ENCODE measurements at regions not wholly inside any gene's neighbourhood (a gene's known extent, or its start where the extent isn't known, plus 50 kb on each side); places are given as distances from the start of the nearest gene placed in this dataset.
"Not testable (repeated sequence)": the region's sequence is repeated elsewhere in the genome, so short reads cannot be mapped to it uniquely, and the experiment has no call there.

DNA sequence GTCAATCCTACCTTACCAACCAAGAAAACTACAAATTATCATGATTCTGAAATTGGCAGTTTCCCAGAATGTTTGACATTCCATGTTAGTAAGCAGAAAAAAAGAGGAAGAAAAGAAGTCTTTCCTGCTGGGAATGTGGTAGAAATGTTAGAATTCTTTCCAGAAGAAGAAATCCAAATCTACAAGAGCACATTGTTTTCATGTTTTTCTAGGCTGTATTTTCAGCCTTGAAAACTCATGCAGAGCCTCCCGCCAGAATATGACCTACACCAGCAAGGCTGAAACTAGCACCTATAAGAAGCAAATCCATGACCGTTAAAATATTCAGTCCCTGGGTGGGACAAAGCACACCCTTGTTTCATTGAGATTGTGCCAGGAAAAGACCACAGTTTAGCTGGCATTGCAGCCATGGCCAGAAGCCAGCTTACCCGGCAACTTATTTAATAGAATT is 259.4 kb downstream of the GJA1 start:
- peak; percentile 50 for DNase-seq (ENCODE audit: low read depth)
- peak overlapping the region; percentile 18 for H3K9ac ChIP-seq (ENCODE audit: low read length)
- H3K4me1 ChIP-seq (ENCODE audit: control insufficient read depth, insufficient read depth, low read length): peaks cover 40% of the 10 kb centered on the region

GRCh38 chr6:121695329-121695728 is 259.9 kb downstream of the GJA1 start:
- peak; percentile 23 for DNase-seq (ENCODE audit: low read depth)
- no peaks in the 10 kb centered on the region for H3K27me3 ChIP-seq (replicated peaks; ENCODE audit: control insufficient read depth, insufficient read depth, low read length)
- H3K9ac ChIP-seq (ENCODE audit: low read length): peak overlapping the region; percentile 18
- H3K4me3 ChIP-seq (ENCODE audit: low read length): no peak overlapping the region
- H3K4me1 ChIP-seq (ENCODE audit: control insufficient read depth, insufficient read depth, low read length): peaks cover 42% of the 10 kb centered on the region
- H3K9me3 ChIP-seq (ENCODE audit: control insufficient read depth, low read length): no peaks in the 10 kb centered on the region
- H3K36me3 ChIP-seq (ENCODE audit: control insufficient read depth, insufficient read depth, low read length, severe bottlenecking): no peaks in the 10 kb centered on the region

More for the DNA sequence above, 259.4 kb downstream of the GJA1 start:
- Histone ChIP-seq H3K36me3 (ENCODE audit: control insufficient read depth, insufficient read depth, low read length, severe bottlenecking) (no peaks in the 10 kb centered on the region), H3K9me3 (ENCODE audit: control insufficient read depth, low read length) (no peaks in the 10 kb centered on the region), H3K4me3 (ENCODE audit: low read length) (no peak overlapping the region), H3K27me3 (replicated peaks; ENCODE audit: control insufficient read depth, insufficient read depth, low read length) (no peaks in the 10 kb centered on the region)

DNA sequence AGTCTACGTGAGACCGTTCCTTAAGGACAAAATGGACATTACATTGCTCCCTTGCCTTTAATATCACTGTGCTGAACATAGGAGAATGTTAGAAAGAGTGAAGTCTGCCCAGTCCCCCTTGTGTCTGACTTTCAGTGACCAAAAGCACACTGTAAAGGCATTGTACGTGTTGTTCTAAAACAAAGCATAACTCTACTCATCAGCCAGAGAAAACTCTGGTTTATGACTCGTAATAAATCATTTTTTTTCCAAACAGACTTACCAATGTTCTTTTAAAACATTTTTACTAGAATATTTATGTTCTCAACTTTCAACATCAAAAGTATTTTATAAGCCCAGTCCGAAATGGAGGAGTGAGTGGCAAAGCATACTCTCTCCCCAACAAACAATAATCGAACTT is 262.5 kb downstream of the GJA1 start:
- no peak for DNase-seq (ENCODE audit: low read depth)
- H3K9ac ChIP-seq (ENCODE audit: low read length): no peak overlapping the region
- no peaks in the 10 kb centered on the region for H3K27me3 ChIP-seq (replicated peaks; ENCODE audit: control insufficient read depth, insufficient read depth, low read length)
- H3K4me1 ChIP-seq (ENCODE audit: control insufficient read depth, insufficient read depth, low read length): peaks cover 32% of the 10 kb centered on the region
- no peak overlapping the region for H3K4me3 ChIP-seq (ENCODE audit: low read length)
- H3K36me3 ChIP-seq (ENCODE audit: control insufficient read depth, insufficient read depth, low read length, severe bottlenecking): no peaks in the 10 kb centered on the region
- H3K9me3 ChIP-seq (ENCODE audit: control insufficient read depth, low read length): no peaks in the 10 kb centered on the region

- Histone ChIP-seq H3K9me3 (ENCODE audit: control insufficient read depth, low read length) (no peaks in the 10 kb centered on the region), H3K27me3 (replicated peaks; ENCODE audit: control insufficient read depth, insufficient read depth, low read length) (no peaks in the 10 kb centered on the region), H3K36me3 (ENCODE audit: control insufficient read depth, insufficient read depth, low read length, severe bottlenecking) (no peaks in the 10 kb centered on the region), H3K9ac (ENCODE audit: low read length) (no peak overlapping the region), H3K4me3 (ENCODE audit: low read length) (no peak overlapping the region), H3K4me1 (ENCODE audit: control insufficient read depth, insufficient read depth, low read length) (peaks cover 32% of the 10 kb centered on the region)
- DNase-seq (ENCODE audit: low read depth): no peak
Measured at GRCh38 chr6:121698617-121699016, 263.2 kb downstream of the GJA1 start.

- H3K9ac ChIP-seq (ENCODE audit: low read length); H3K36me3 ChIP-seq (ENCODE audit: control insufficient read depth, insufficient read depth, low read length, severe bottlenecking); DNase-seq (ENCODE audit: low read depth); H3K4me3 ChIP-seq (ENCODE audit: low read length); H3K27me3 ChIP-seq (replicated peaks; ENCODE audit: control insufficient read depth, insufficient read depth, low read length); H3K9me3 ChIP-seq (ENCODE audit: control insufficient read depth, low read length): not testable (repeated sequence)
- H3K4me1 ChIP-seq (ENCODE audit: control insufficient read depth, insufficient read depth, low read length): peaks cover 19% of the 10 kb centered on the region
Measured at GRCh38 chr6:121703129-121703528, 267.7 kb downstream of the GJA1 start.

DNA sequence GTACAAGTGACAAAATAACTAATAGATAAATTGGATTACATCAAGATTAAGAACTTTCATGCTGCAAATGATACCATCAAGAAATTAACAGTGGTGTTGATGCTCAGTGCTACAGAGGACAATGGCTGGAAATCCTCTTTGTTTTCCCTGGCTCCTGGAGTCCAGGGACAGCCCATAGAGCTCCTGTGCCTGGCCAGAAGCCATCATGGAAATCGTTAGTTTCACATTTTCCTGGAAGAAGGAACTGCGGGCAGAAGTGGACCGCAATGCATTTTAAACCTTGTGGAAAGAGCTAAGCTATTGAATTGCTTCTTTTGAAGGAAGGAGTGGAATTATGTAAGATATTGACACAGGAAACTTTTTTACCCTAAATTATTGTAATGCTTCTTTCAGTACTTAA is 276.0 kb downstream of the GJA1 start:
- H3K27me3 ChIP-seq (replicated peaks; ENCODE audit: control insufficient read depth, insufficient read depth, low read length): no peaks in the 10 kb centered on the region
- H3K9me3 ChIP-seq (ENCODE audit: control insufficient read depth, low read length): peaks cover 4% of the 10 kb centered on the region
- H3K4me3 ChIP-seq (ENCODE audit: low read length): no peak overlapping the region
- no peak overlapping the region for H3K9ac ChIP-seq (ENCODE audit: low read length)
- DNase-seq (ENCODE audit: low read depth): no peak
- H3K36me3 ChIP-seq (ENCODE audit: control insufficient read depth, insufficient read depth, low read length, severe bottlenecking): no peaks in the 10 kb centered on the region
- H3K4me1 ChIP-seq (ENCODE audit: control insufficient read depth, insufficient read depth, low read length): no peaks in the 10 kb centered on the region

GRCh38 chr6:121717686-121718085 is 282.2 kb downstream of the GJA1 start:
- no peak for DNase-seq (ENCODE audit: low read depth)
- Histone ChIP-seq H3K4me3 (ENCODE audit: low read length) (no peak overlapping the region), H3K9ac (ENCODE audit: low read length) (no peak overlapping the region), H3K27me3 (replicated peaks; ENCODE audit: control insufficient read depth, insufficient read depth, low read length) (no peaks in the 10 kb centered on the region), H3K36me3 (ENCODE audit: control insufficient read depth, insufficient read depth, low read length, severe bottlenecking) (no peaks in the 10 kb centered on the region), H3K4me1 (ENCODE audit: control insufficient read depth, insufficient read depth, low read length) (no peaks in the 10 kb centered on the region), H3K9me3 (ENCODE audit: control insufficient read depth, low read length) (peaks cover 6% of the 10 kb centered on the region)

- not testable (repeated sequence) for H3K27me3 ChIP-seq (replicated peaks; ENCODE audit: control insufficient read depth, insufficient read depth, low read length); H3K9ac ChIP-seq (ENCODE audit: low read length); H3K9me3 ChIP-seq (ENCODE audit: control insufficient read depth, low read length); H3K4me1 ChIP-seq (ENCODE audit: control insufficient read depth, insufficient read depth, low read length); H3K4me3 ChIP-seq (ENCODE audit: low read length); DNase-seq (ENCODE audit: low read depth); H3K36me3 ChIP-seq (ENCODE audit: control insufficient read depth, insufficient read depth, low read length, severe bottlenecking)
Measured at GRCh38 chr6:121720867-121721266, 285.4 kb downstream of the GJA1 start.

GRCh38 chr6:121723623-121724022 is 288.2 kb downstream of the GJA1 start:
- no peak for DNase-seq (ENCODE audit: low read depth)
- H3K4me3 ChIP-seq (ENCODE audit: low read length): no peak overlapping the region
- H3K4me1 ChIP-seq (ENCODE audit: control insufficient read depth, insufficient read depth, low read length): peaks cover 7% of the 10 kb centered on the region
- no peaks in the 10 kb centered on the region for H3K36me3 ChIP-seq (ENCODE audit: control insufficient read depth, insufficient read depth, low read length, severe bottlenecking)
- peaks cover 6% of the 10 kb centered on the region for H3K9me3 ChIP-seq (ENCODE audit: control insufficient read depth, low read length)
- no peaks in the 10 kb centered on the region for H3K27me3 ChIP-seq (replicated peaks; ENCODE audit: control insufficient read depth, insufficient read depth, low read length)
- no peak overlapping the region for H3K9ac ChIP-seq (ENCODE audit: low read length)

DNA sequence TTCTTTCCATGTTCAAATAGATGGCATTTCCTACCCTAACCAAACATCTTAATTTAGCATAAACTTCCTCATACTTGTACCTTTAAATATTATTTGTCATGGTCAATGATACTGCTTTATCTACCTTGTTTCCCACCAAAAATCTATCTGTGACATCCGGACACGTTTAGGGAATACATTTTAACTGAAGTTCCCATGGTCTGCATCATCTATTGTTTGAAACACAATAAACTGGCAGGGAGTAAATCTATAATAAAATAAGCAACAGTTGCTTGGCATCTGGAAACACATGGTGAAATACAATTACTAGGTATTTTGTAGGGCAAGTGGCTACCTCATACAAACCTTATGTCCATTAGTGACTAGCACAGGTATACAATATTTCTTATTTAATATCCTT is 289.1 kb downstream of the GJA1 start:
- H3K4me1 ChIP-seq (ENCODE audit: control insufficient read depth, insufficient read depth, low read length): peaks cover 7% of the 10 kb centered on the region
- peaks cover 6% of the 10 kb centered on the region for H3K9me3 ChIP-seq (ENCODE audit: control insufficient read depth, low read length)
- no peak overlapping the region for H3K4me3 ChIP-seq (ENCODE audit: low read length)
- no peaks in the 10 kb centered on the region for H3K27me3 ChIP-seq (replicated peaks; ENCODE audit: control insufficient read depth, insufficient read depth, low read length)
- H3K9ac ChIP-seq (ENCODE audit: low read length): no peak overlapping the region
- DNase-seq (ENCODE audit: low read depth): no peak
- no peaks in the 10 kb centered on the region for H3K36me3 ChIP-seq (ENCODE audit: control insufficient read depth, insufficient read depth, low read length, severe bottlenecking)

DNA sequence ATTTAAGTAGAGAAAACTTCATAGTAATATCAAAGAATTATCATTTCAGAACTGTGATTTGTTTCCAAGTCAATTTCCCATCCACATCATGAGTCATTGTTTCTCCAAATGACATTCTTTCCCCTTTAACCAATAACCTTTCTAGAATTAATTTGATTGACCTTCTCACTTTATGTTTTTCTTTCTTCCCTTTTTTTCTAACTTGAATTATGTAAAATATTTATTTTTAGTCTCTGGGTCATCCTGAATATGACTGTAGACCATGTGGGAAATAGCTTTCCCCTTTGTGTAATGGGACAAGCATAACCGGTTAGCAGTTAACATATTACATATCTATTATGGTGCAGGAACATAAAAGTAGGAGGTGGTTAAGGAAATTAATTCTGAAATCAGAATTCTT is 291.1 kb downstream of the GJA1 start:
- DNase-seq (ENCODE audit: low read depth): no peak
- H3K9me3 ChIP-seq (ENCODE audit: control insufficient read depth, low read length): no peaks in the 10 kb centered on the region
- H3K4me3 ChIP-seq (ENCODE audit: low read length): no peak overlapping the region
- peaks cover 7% of the 10 kb centered on the region for H3K4me1 ChIP-seq (ENCODE audit: control insufficient read depth, insufficient read depth, low read length)
- H3K36me3 ChIP-seq (ENCODE audit: control insufficient read depth, insufficient read depth, low read length, severe bottlenecking): no peaks in the 10 kb centered on the region
- H3K27me3 ChIP-seq (replicated peaks; ENCODE audit: control insufficient read depth, insufficient read depth, low read length): no peaks in the 10 kb centered on the region
- no peak overlapping the region for H3K9ac ChIP-seq (ENCODE audit: low read length)

GRCh38 chr6:121730616-121731015 is 295.2 kb downstream of the GJA1 start:
- no peaks in the 10 kb centered on the region for H3K9me3 ChIP-seq (ENCODE audit: control insufficient read depth, low read length)
- H3K4me1 ChIP-seq (ENCODE audit: control insufficient read depth, insufficient read depth, low read length): peaks cover 18% of the 10 kb centered on the region
- no peaks in the 10 kb centered on the region for H3K36me3 ChIP-seq (ENCODE audit: control insufficient read depth, insufficient read depth, low read length, severe bottlenecking)
- H3K4me3 ChIP-seq (ENCODE audit: low read length): no peak overlapping the region
- H3K9ac ChIP-seq (ENCODE audit: low read length): no peak overlapping the region
- no peaks in the 10 kb centered on the region for H3K27me3 ChIP-seq (replicated peaks; ENCODE audit: control insufficient read depth, insufficient read depth, low read length)
- no peak for DNase-seq (ENCODE audit: low read depth)
